ENCODE measurements at regions not wholly inside any gene's neighbourhood (a gene's known extent, or its start where the extent isn't known, plus 50 kb on each side); places are given as distances from the start of the nearest gene placed in this dataset.

DNA sequence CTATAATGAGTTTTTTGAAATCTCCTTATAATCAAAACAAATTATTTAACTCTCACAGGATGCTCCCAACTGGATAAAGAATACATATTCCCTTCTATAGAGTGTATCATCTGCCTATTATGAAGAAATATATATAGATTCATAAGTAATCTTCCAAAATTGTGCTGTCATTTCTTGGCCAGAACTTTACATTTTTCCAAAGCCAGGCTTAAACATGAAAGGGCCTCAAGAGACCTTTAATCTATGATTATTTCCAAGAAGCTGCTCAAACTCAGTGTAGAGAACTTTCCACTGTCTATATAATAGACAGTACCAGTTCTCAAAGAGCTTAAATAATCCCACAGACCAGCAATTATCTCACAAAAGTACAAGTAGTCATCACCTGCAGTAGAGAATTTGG is 211.0 kb downstream of the AKAIN1 start:
- no peak for TF ChIP-seq POLR2A (IDR thresholded peaks at IDR 0.05)
- TF ChIP-seq POLR2AphosphoS5 (IDR thresholded peaks at IDR 0.05) = no peak

All from suprapubic skin (tissue), 4 donors.